Activated naive CD4-positive, alpha-beta T cell treated with anti-CD3 and anti-CD28 coated beads for 36 hours (primary cell): ENCODE measurements at regions not wholly inside any gene's neighbourhood (a gene's known extent, or its start where the extent isn't known, plus 50 kb on each side); places are given as distances from the start of the nearest gene placed in this dataset.
"Not testable (repeated sequence)": the region's sequence is repeated elsewhere in the genome, so short reads cannot be mapped to it uniquely, and the experiment has no call there.

Source experiments
- CTCF ChIA-PET: fragments of 350-600 bp; sonication (Branson Sonifier 250); formaldehyde crosslinking; loops from one replicate; lab custom pipeline; 2021; ENCODE audit warnings: antibody characterized with exemption; lab: Charles Lee
- DNase-seq: peaks from one replicate; pipeline ENCODE4 v3.0.0-alpha.2; 2020
- H3K27ac Mint-ChIP-seq: one replicate; pipeline ENCODE4 v1.8.0; 2021; ENCODE audit warnings: mild to moderate bottlenecking, mixed read lengths
- H3K27me3 Mint-ChIP-seq: one replicate; pipeline ENCODE4 v1.8.0; 2021; ENCODE audit warnings: low read depth, mixed read lengths
- H3K36me3 Mint-ChIP-seq: one replicate; pipeline ENCODE4 v1.8.0; 2021; ENCODE audit warnings: low read depth, mixed read lengths
- H3K4me1 Mint-ChIP-seq: one replicate; pipeline ENCODE4 v1.8.0; 2021; ENCODE audit warnings: low read depth, mixed read lengths
- H3K4me3 Mint-ChIP-seq: one replicate; pipeline ENCODE4 v1.8.0; 2021; ENCODE audit warnings: mild to moderate bottlenecking, moderate library complexity, mixed read lengths
- H3K9me3 Mint-ChIP-seq: one replicate; pipeline ENCODE4 v1.8.0; 2021; ENCODE audit warnings: mixed read lengths
- intact Hi-C: fragments of 100-400 bp; cut with micrococcal nuclease; formaldehyde crosslinking; loops from one replicate; pipeline ENCODE4 v1.15.1; 2023

GRCh38 chr11:116376054-116376453 lies 396.7 kb downstream of the BUD13 start:
- CTCF ChIA-PET: interaction anchor here (0.6 kb wide), 1 partner anchor 277 kb away, joined by 3 read pairs; no protein-coding TSS in a partner anchor
- Mint-ChIP-seq H3K4me1 (no peaks in the 10 kb centered on the region), H3K36me3 (no peaks in the 10 kb centered on the region), H3K9me3 (no peaks in the 10 kb centered on the region), H3K4me3 (no peak overlapping the region), H3K27me3 (peaks cover 6% of the 10 kb centered on the region), H3K27ac (no peak overlapping the region)
- intact Hi-C loops: no loop called here
- DNase-seq: no peak

- Mint-ChIP-seq H3K4me1 (no peaks in the 10 kb centered on the region), H3K27ac (no peak overlapping the region), H3K4me3 (no peak overlapping the region), H3K27me3 (peaks cover 6% of the 10 kb centered on the region), H3K9me3 (no peaks in the 10 kb centered on the region), H3K36me3 (no peaks in the 10 kb centered on the region)
- intact Hi-C loops: no loop called here
- DNase-seq: no peak
- CTCF ChIA-PET: interaction anchor here (0.6 kb wide), 1 partner anchor 53 kb away, joined by 3 read pairs; no protein-coding TSS in a partner anchor
Measured at GRCh38 chr11:116375221-116375620, 397.6 kb downstream of the BUD13 start.

GRCh38 chr11:116374085-116374484 lies 398.7 kb downstream of the BUD13 start:
- Mint-ChIP-seq H3K27me3 (peaks cover 6% of the 10 kb centered on the region), H3K4me1 (no peaks in the 10 kb centered on the region), H3K4me3 (no peak overlapping the region), H3K27ac (no peak overlapping the region), H3K9me3 (no peaks in the 10 kb centered on the region), H3K36me3 (no peaks in the 10 kb centered on the region)
- no peak for DNase-seq
- intact Hi-C loops: no loop called here
- CTCF ChIA-PET: no interaction called here

GRCh38 chr11:116373104-116373944 lies 399.5 kb downstream of the BUD13 start:
- Mint-ChIP-seq H3K4me1 (no peaks in the 10 kb centered on the region), H3K9me3 (no peaks in the 10 kb centered on the region), H3K27me3 (peaks cover 6% of the 10 kb centered on the region), H3K27ac (no peak overlapping the region), H3K4me3 (no peak overlapping the region), H3K36me3 (no peaks in the 10 kb centered on the region)
- intact Hi-C loops: no loop called here
- no peak for DNase-seq
- CTCF ChIA-PET: no interaction called here

- CTCF ChIA-PET: no interaction called here
Measured at GRCh38 chr11:116371146-116371545, 401.6 kb downstream of the BUD13 start.

GRCh38 chr11:116368784-116369183 lies 404.0 kb downstream of the BUD13 start:
- CTCF ChIA-PET: no interaction called here
- Mint-ChIP-seq H3K9me3 (peaks cover 2% of the 10 kb centered on the region), H3K36me3 (no peaks in the 10 kb centered on the region), H3K27me3 (no peaks in the 10 kb centered on the region), H3K4me3 (no peak overlapping the region), H3K4me1 (no peaks in the 10 kb centered on the region), H3K27ac (no peak overlapping the region)
- no peak for DNase-seq
- intact Hi-C loops: no loop called here

More at GRCh38 chr11:116371146-116371545, 401.6 kb downstream of the BUD13 start:
- Mint-ChIP-seq H3K27ac (no peak overlapping the region), H3K27me3 (peaks cover 2% of the 10 kb centered on the region), H3K4me3 (no peak overlapping the region), H3K36me3 (no peaks in the 10 kb centered on the region), H3K9me3 (no peaks in the 10 kb centered on the region), H3K4me1 (no peaks in the 10 kb centered on the region)
- intact Hi-C loops: no loop called here
- no peak for DNase-seq

- H3K4me1 Mint-ChIP-seq: no peaks in the 10 kb centered on the region
- no peaks in the 10 kb centered on the region for H3K36me3 Mint-ChIP-seq
Measured at GRCh38 chr11:116366980-116367645, 405.7 kb downstream of the BUD13 start.

GRCh38 chr11:116366451-116366850 lies 406.3 kb downstream of the BUD13 start:
- Mint-ChIP-seq H3K27me3 (no peaks in the 10 kb centered on the region), H3K36me3 (no peaks in the 10 kb centered on the region), H3K27ac (no peak overlapping the region), H3K9me3 (peaks cover 2% of the 10 kb centered on the region), H3K4me1 (no peaks in the 10 kb centered on the region), H3K4me3 (no peak overlapping the region)
- DNase-seq: no peak
- intact Hi-C loops: no loop called here
- CTCF ChIA-PET: no interaction called here

More at GRCh38 chr11:116366980-116367645, 405.7 kb downstream of the BUD13 start:
- intact Hi-C loops: no loop called here
- Mint-ChIP-seq H3K9me3 (peaks cover 2% of the 10 kb centered on the region), H3K27ac (no peak overlapping the region), H3K27me3 (no peaks in the 10 kb centered on the region), H3K4me3 (no peak overlapping the region)
- DNase-seq: no peak
- CTCF ChIA-PET: no interaction called here

GRCh38 chr11:116364925-116365324 lies 407.9 kb downstream of the BUD13 start:
- CTCF ChIA-PET, H3K27ac Mint-ChIP-seq, H3K4me3 Mint-ChIP-seq, DNase-seq, H3K27me3 Mint-ChIP-seq, H3K9me3 Mint-ChIP-seq, intact Hi-C loops, H3K4me1 Mint-ChIP-seq, H3K36me3 Mint-ChIP-seq: not testable (repeated sequence)

GRCh38 chr11:116364348-116364747 lies 408.4 kb downstream of the BUD13 start:
- Mint-ChIP-seq H3K27ac (no peak overlapping the region), H3K36me3 (no peaks in the 10 kb centered on the region), H3K4me3 (no peak overlapping the region), H3K27me3 (no peaks in the 10 kb centered on the region), H3K9me3 (peaks cover 2% of the 10 kb centered on the region), H3K4me1 (no peaks in the 10 kb centered on the region)
- intact Hi-C loops: no loop called here
- DNase-seq: no peak
- CTCF ChIA-PET: no interaction called here

- intact Hi-C loops: no loop called here
- no peak overlapping the region for H3K4me3 Mint-ChIP-seq
- H3K4me1 Mint-ChIP-seq: no peaks in the 10 kb centered on the region
- no peak for DNase-seq
- no peaks in the 10 kb centered on the region for H3K36me3 Mint-ChIP-seq
- H3K9me3 Mint-ChIP-seq: peaks cover 2% of the 10 kb centered on the region
- H3K27ac Mint-ChIP-seq: no peak overlapping the region
- CTCF ChIA-PET: no interaction called here
- peaks cover 4% of the 10 kb centered on the region for H3K27me3 Mint-ChIP-seq
Measured at GRCh38 chr11:116360221-116360941, 412.4 kb downstream of the BUD13 start.

- Mint-ChIP-seq H3K36me3 (no peaks in the 10 kb centered on the region), H3K27me3 (peaks cover 4% of the 10 kb centered on the region), H3K27ac (no peak overlapping the region), H3K9me3 (no peaks in the 10 kb centered on the region), H3K4me1 (no peaks in the 10 kb centered on the region), H3K4me3 (no peak overlapping the region)
- CTCF ChIA-PET: no interaction called here
- intact Hi-C loops: no loop called here
- no peak for DNase-seq
Measured at GRCh38 chr11:116357784-116358544, 414.8 kb downstream of the BUD13 start.
